H1 (cell line): ENCODE measurements at regions not wholly inside any gene's neighbourhood (a gene's known extent, or its start where the extent isn't known, plus 50 kb on each side); places are given as distances from the start of the nearest gene placed in this dataset.

ENCODE experiments used
- BACH1 ChIP-seq: IDR thresholded peaks from 2 replicates; pipeline ENCODE4 v1.6.1; 2012; ENCODE audit warnings: low read length, improper control_type of control experiment
- CEBPB ChIP-seq: IDR thresholded peaks from 2 replicates; pipeline ENCODE4 v1.6.1; 2012; ENCODE audit warnings: low read depth, low read length
- CTCF ChIP-seq, 3 experiments: IDR thresholded peaks; 1 replicate in 2 of 3; 2 replicates in 1 of 3; pipeline versions ENCODE4 v1.5.1 to v1.6.1; 2011; ENCODE audit warnings: low read length in 3 of 3, mild to moderate bottlenecking in 3 of 3, inconsistent platforms in 2 of 3, low read depth in 1 of 3, moderate library complexity in 1 of 3; ENCODE audit not compliant: insufficient read depth in 1 of 3; ENCODE audit errors: control extremely low read depth in 1 of 3
- FOSL1 ChIP-seq: IDR thresholded peaks from 2 replicates; pipeline ENCODE4 v1.6.1; 2011; ENCODE audit warnings: mild to moderate bottlenecking, low read depth, low read length, moderate library complexity; ENCODE audit not compliant: insufficient read depth
- MAX ChIP-seq: IDR thresholded peaks from 2 replicates; pipeline ENCODE4 v1.6.1; 2012; ENCODE audit warnings: inconsistent platforms
- POLR2A ChIP-seq, 2 experiments: IDR thresholded peaks; 1 replicate in 1 of 2; 2 replicates in 1 of 2; pipeline ENCODE4 v1.6.1; 2011; ENCODE audit warnings: low read depth in 2 of 2, low read length in 2 of 2, mild to moderate bottlenecking in 2 of 2; ENCODE audit errors: control extremely low read depth in 1 of 2
- POLR2AphosphoS5 ChIP-seq: IDR thresholded peaks from 2 replicates; pipeline ENCODE4 v1.6.1; 2011; ENCODE audit warnings: low read depth, low read length
- YY1 ChIP-seq: IDR thresholded peaks from 2 replicates; pipeline ENCODE4 v1.6.1; 2011; ENCODE audit warnings: low read depth, mild to moderate bottlenecking, low read length

DNA sequence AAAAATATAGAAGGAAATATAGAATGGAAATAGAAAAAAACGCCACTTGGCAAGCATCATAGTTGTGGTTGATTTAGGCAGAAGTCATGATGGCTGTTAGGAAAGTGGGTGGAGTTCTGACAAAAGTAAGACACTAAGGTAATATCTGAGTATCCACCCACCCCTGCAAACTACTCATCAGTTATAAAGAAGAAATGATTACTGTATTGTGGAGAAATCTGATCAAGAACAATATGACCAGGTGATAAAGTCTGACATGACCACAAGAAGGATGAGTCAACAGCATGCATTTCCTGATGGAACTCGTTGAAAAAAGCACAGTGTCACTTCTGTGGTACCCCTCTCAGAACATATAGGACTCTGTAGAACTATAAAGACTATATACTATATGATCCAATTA is 343.4 kb upstream of the PAPPA start:
- no peak for TF ChIP-seq MAX
- TF ChIP-seq POLR2A (IDR thresholded peaks at IDR 0.05; ENCODE audit: control extremely low read depth in 1 of 2, low read depth in 2 of 2, low read length in 2 of 2), result no peak
- TF ChIP-seq FOSL1, result no peak
- TF ChIP-seq CTCF (IDR thresholded peaks at IDR 0.05; ENCODE audit: control extremely low read depth in 1 of 3, insufficient read depth in 1 of 3, low read depth in 1 of 3, low read length in 3 of 3), result no peak
- TF ChIP-seq YY1, result no peak
- TF ChIP-seq POLR2AphosphoS5, result no peak
- no peak for TF ChIP-seq BACH1
- no peak for TF ChIP-seq CEBPB
